ENCODE measurements at regions not wholly inside any gene's neighbourhood (a gene's known extent, or its start where the extent isn't known, plus 50 kb on each side); places are given as distances from the start of the nearest gene placed in this dataset.

DNA sequence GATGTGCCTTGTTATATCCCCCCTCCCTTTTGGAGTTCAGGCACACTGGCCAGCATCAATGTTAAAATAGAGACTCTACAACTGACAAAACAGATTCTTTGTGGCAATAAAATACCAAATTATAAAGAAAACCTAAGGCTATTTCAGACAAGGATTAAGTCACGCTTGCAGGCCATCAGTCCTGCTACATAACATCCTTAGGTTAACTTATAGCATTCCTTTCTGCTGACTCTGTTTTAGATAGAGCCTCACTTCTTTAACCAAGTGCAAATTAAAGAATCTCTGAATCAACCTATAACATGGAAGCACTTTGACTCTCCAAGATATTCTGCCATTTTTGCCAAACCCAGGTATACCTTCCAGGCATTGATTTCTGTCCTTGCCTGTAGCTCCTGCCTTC, 784.6 kb downstream of the RNF144A start:
- no peaks in the 10 kb centered on the region for H3K36me3 ChIP-seq (ENCODE audit: control insufficient read depth, insufficient read depth, low read length)
- no peaks in the 10 kb centered on the region for H3K79me2 ChIP-seq
- no peak overlapping the region for H3K27ac ChIP-seq
- no peak overlapping the region for H3K4me3 ChIP-seq (ENCODE audit: low read depth, low read length)
- TF ChIP-seq, protein P1, sequence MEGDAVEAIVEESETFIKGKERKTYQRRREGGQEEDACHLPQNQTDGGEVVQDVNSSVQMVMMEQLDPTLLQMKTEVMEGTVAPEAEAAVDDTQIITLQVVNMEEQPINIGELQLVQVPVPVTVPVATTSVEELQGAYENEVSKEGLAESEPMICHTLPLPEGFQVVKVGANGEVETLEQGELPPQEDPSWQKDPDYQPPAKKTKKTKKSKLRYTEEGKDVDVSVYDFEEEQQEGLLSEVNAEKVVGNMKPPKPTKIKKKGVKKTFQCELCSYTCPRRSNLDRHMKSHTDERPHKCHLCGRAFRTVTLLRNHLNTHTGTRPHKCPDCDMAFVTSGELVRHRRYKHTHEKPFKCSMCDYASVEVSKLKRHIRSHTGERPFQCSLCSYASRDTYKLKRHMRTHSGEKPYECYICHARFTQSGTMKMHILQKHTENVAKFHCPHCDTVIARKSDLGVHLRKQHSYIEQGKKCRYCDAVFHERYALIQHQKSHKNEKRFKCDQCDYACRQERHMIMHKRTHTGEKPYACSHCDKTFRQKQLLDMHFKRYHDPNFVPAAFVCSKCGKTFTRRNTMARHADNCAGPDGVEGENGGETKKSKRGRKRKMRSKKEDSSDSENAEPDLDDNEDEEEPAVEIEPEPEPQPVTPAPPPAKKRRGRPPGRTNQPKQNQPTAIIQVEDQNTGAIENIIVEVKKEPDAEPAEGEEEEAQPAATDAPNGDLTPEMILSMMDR (IDR thresholded peaks at IDR 0.05): no peak
- H3K9me3 ChIP-seq (ENCODE audit: control insufficient read depth, low read length): no peaks in the 10 kb centered on the region
- H3K4me1 ChIP-seq: no peaks in the 10 kb centered on the region
- H3K27me3 ChIP-seq (ENCODE audit: control insufficient read depth, insufficient read depth, low read length): no peaks in the 10 kb centered on the region
- no peak overlapping the region for H3K4me2 ChIP-seq (ENCODE audit: low read length)
- H2AFZ ChIP-seq: no peak overlapping the region
- no peak overlapping the region for H3K9ac ChIP-seq

DNA sequence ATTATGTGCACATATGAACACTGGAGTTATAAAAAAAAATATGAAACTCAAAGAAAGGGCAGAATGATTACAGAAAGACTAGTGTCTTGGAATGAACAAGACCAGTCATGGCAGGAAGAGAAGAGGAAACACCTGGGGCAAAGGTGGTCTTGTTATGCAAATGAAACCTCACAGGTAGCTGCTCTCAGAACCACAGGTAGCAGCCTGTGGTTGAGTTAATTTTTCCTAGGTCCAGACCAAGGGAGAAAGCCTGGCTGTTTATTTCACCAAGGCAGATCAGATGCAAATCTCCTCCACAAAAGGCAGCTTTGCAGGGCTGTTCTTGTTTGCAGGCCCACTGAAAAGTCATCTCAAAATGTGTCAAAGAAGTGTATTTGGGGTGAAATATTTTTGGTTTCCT, 785.8 kb downstream of the RNF144A start:
- Histone ChIP-seq H3K27ac (no peak overlapping the region), H3K9ac (no peak overlapping the region), H3K36me3 (ENCODE audit: control insufficient read depth, insufficient read depth, low read length) (no peaks in the 10 kb centered on the region), H3K9me3 (ENCODE audit: control insufficient read depth, low read length) (no peaks in the 10 kb centered on the region), H3K27me3 (ENCODE audit: control insufficient read depth, insufficient read depth, low read length) (no peaks in the 10 kb centered on the region), H3K4me1 (no peaks in the 10 kb centered on the region), H3K4me2 (ENCODE audit: low read length) (no peak overlapping the region), H3K4me3 (ENCODE audit: low read depth, low read length) (no peak overlapping the region), H3K79me2 (no peaks in the 10 kb centered on the region), H2AFZ (no peak overlapping the region)
- TF ChIP-seq, protein P1 (IDR thresholded peaks at IDR 0.05): no peak

DNA sequence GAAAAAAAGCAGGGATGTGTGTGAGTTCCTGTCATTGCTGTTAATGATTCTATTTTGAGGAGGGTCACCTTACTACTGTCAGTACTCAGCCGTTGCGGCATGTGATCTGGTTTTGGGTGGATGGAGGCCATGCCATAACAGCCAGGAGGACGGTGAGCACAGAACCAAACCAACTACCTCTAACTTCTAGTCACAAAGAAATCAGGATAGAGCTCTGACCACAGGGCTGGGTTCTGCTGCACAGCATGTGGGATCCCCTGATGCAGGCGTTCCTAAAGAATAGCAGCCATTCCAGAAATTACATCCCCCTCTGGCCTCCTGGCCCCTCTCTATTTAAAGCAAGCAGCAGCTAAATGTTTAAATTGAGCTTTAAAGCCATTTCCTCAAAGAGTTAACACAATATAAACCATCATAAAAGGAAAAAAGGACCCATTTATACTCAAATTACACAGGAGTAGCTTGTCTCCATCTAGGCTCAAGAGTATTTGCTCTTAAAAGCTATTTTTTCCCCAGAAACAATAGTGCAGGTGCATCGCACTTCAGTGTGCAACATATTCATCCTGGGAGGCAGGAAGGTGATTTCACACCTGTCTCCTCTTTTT, 786.4 kb downstream of the RNF144A start:
- Histone ChIP-seq H3K27ac (no peak overlapping the region), H3K4me3 (ENCODE audit: low read depth, low read length) (no peak overlapping the region), H3K4me2 (ENCODE audit: low read length) (no peak overlapping the region), H3K9me3 (ENCODE audit: control insufficient read depth, low read length) (no peaks in the 10 kb centered on the region), H3K27me3 (ENCODE audit: control insufficient read depth, insufficient read depth, low read length) (no peaks in the 10 kb centered on the region), H2AFZ (no peak overlapping the region), H3K4me1 (no peaks in the 10 kb centered on the region), H3K79me2 (no peaks in the 10 kb centered on the region), H3K36me3 (ENCODE audit: control insufficient read depth, insufficient read depth, low read length) (no peaks in the 10 kb centered on the region), H3K9ac (no peak overlapping the region)
- TF ChIP-seq, protein P1 (IDR thresholded peaks at IDR 0.05): no peak

DNA sequence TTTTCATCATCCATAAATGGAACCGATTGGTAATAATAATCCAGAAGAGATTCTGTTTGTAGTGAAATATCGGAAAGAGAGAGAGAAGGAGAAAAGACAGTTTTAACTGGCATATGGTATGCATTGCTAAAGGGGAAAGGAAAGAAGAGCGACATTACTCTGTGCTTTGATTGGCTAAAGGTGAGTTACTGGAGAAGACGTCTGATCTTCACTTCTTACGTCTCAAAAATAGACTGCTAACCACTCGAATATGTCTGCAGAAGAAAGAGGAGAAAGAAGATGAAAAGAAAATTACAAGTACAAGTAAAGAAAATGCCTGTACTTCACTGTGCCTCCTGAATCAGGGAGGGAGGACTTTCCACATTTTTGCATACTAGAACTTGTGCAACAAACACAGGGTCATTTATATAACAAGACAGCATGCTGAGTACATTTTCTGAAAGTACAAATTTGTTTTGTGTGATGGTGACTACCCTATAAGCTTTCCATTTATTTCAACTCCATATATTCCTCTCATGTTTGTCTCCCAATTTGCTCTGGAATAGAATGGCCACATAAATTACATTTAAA, 787.2 kb downstream of the RNF144A start:
- no peak overlapping the region for H2AFZ ChIP-seq
- H3K36me3 ChIP-seq (ENCODE audit: control insufficient read depth, insufficient read depth, low read length): no peaks in the 10 kb centered on the region
- H3K79me2 ChIP-seq: no peaks in the 10 kb centered on the region
- H3K9ac ChIP-seq: no peak overlapping the region
- H3K27ac ChIP-seq: no peak overlapping the region
- no peak overlapping the region for H3K4me2 ChIP-seq (ENCODE audit: low read length)
- no peaks in the 10 kb centered on the region for H3K4me1 ChIP-seq
- TF ChIP-seq, protein P1 (IDR thresholded peaks at IDR 0.05): no peak
- H3K4me3 ChIP-seq (ENCODE audit: low read depth, low read length): no peak overlapping the region
- no peaks in the 10 kb centered on the region for H3K9me3 ChIP-seq (ENCODE audit: control insufficient read depth, low read length)
- no peaks in the 10 kb centered on the region for H3K27me3 ChIP-seq (ENCODE audit: control insufficient read depth, insufficient read depth, low read length)

DNA sequence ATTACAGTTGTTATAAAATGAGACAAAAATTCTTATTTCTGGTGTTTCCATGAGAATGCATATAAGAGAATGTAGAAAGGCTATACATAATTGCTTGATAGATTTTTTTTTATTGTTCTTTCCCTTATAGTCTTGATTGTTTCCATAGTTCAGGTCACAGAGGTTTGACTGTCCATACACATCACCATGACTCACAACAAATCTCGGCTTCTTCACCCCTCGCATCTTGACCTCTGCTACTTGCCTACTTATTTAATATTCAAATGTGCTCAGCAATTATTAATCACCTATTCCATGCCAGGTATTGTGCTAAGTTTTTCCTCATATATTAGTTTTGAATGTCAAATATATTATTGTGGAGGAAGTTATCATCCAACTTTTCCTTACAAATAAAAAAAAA, 789.6 kb downstream of the RNF144A start:
- H3K9me3 ChIP-seq (ENCODE audit: control insufficient read depth, low read length): no peaks in the 10 kb centered on the region
- H3K4me2 ChIP-seq (ENCODE audit: low read length): no peak overlapping the region
- no peak overlapping the region for H2AFZ ChIP-seq
- no peak overlapping the region for H3K9ac ChIP-seq
- no peaks in the 10 kb centered on the region for H3K27me3 ChIP-seq (ENCODE audit: control insufficient read depth, insufficient read depth, low read length)
- TF ChIP-seq, protein P1 (IDR thresholded peaks at IDR 0.05): no peak
- no peaks in the 10 kb centered on the region for H3K4me1 ChIP-seq
- H3K27ac ChIP-seq: no peak overlapping the region
- H3K36me3 ChIP-seq (ENCODE audit: control insufficient read depth, insufficient read depth, low read length): no peaks in the 10 kb centered on the region
- H3K4me3 ChIP-seq (ENCODE audit: low read depth, low read length): no peak overlapping the region
- H3K79me2 ChIP-seq: no peaks in the 10 kb centered on the region

Measured in parathyroid adenoma (tissue), 2 donors.